ENCODE measurements at regions not wholly inside any gene's neighbourhood (a gene's known extent, or its start where the extent isn't known, plus 50 kb on each side); places are given as distances from the start of the nearest gene placed in this dataset.

DNA sequence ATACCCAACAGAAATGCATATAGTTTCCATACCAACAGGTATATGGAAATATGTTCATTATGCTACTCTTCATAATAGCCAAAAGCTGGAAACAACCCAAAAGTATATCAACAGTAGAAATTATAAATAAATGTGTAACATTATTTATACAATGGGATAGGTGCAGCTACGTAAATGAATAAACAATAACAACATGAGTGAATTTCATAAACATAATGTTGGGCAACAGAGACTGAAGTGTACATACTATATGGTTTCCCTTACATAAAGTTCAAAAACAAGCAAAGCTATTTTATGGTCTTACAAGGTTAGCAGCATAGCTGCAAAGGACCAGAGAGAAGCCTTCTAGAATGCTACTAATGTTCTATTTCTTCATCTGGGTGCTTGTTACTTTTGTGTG is 305.0 kb downstream of the INSC start:
- TF ChIP-seq, protein P1, sequence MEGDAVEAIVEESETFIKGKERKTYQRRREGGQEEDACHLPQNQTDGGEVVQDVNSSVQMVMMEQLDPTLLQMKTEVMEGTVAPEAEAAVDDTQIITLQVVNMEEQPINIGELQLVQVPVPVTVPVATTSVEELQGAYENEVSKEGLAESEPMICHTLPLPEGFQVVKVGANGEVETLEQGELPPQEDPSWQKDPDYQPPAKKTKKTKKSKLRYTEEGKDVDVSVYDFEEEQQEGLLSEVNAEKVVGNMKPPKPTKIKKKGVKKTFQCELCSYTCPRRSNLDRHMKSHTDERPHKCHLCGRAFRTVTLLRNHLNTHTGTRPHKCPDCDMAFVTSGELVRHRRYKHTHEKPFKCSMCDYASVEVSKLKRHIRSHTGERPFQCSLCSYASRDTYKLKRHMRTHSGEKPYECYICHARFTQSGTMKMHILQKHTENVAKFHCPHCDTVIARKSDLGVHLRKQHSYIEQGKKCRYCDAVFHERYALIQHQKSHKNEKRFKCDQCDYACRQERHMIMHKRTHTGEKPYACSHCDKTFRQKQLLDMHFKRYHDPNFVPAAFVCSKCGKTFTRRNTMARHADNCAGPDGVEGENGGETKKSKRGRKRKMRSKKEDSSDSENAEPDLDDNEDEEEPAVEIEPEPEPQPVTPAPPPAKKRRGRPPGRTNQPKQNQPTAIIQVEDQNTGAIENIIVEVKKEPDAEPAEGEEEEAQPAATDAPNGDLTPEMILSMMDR (IDR thresholded peaks at IDR 0.05; ENCODE audit: unreplicated experiment): no peak
- H3K27ac Mint-ChIP-seq (ENCODE audit: unreplicated experiment): no peak overlapping the region
- no peak for DNase-seq (ENCODE audit: low spot score)
- H3K4me3 Mint-ChIP-seq (ENCODE audit: unreplicated experiment): no peak overlapping the region
- no peaks in the 10 kb centered on the region for H3K27me3 Mint-ChIP-seq (ENCODE audit: unreplicated experiment)
- H3K9me3 Mint-ChIP-seq (ENCODE audit: unreplicated experiment): no peaks in the 10 kb centered on the region
- no peaks in the 10 kb centered on the region for H3K36me3 Mint-ChIP-seq (ENCODE audit: low read depth, unreplicated experiment)
- H3K4me1 Mint-ChIP-seq (ENCODE audit: unreplicated experiment): peaks cover 11% of the 10 kb centered on the region

DNA sequence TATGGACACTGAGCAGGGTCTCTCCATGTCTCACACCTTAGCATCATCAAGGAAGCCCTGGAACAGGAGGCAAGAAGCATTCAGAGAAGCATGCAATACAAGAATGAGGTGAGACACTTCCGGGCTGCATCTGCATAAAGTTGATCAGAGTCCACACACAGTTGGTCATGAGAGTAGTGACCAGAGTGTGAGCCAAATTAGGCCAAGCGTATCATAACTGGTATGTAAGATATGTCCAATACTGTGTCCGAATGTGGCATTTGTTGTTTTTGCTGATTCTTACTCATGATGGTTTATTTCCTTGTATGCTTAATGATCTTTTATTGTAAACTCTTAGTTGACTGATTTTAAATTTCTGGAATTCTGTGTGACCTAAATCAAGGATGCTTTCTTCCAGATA is 315.7 kb downstream of the INSC start:
- no peak for DNase-seq (ENCODE audit: low spot score)
- Mint-ChIP-seq H3K36me3 (ENCODE audit: low read depth, unreplicated experiment) (no peaks in the 10 kb centered on the region), H3K9me3 (ENCODE audit: unreplicated experiment) (no peaks in the 10 kb centered on the region), H3K4me3 (ENCODE audit: unreplicated experiment) (no peak overlapping the region), H3K27ac (ENCODE audit: unreplicated experiment) (no peak overlapping the region), H3K27me3 (ENCODE audit: unreplicated experiment) (no peaks in the 10 kb centered on the region), H3K4me1 (ENCODE audit: unreplicated experiment) (no peaks in the 10 kb centered on the region)
- TF ChIP-seq, protein P1 (IDR thresholded peaks at IDR 0.05; ENCODE audit: unreplicated experiment): no peak

DNA sequence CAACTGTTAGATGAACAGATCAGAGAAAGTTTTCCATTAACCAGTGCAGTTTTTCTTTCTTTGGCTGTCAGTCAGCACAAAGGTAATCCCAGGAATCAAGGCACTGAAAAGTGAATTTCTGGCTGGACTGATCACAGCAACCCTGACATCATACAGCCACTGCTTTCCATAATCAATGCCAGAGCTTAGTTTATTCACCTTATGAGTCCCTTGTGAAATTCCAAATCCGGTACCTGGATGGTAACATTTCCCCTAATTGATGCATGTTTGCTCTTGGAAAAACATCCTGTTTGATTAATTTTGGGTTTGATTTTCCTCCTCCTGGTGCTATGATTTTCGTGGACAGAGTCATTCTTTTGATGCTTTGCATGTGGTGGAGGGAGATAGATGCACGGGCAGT is 319.8 kb downstream of the INSC start:
- H3K4me1 Mint-ChIP-seq (ENCODE audit: unreplicated experiment): no peaks in the 10 kb centered on the region
- no peak overlapping the region for H3K27ac Mint-ChIP-seq (ENCODE audit: unreplicated experiment)
- no peak overlapping the region for H3K4me3 Mint-ChIP-seq (ENCODE audit: unreplicated experiment)
- no peaks in the 10 kb centered on the region for H3K36me3 Mint-ChIP-seq (ENCODE audit: low read depth, unreplicated experiment)
- DNase-seq (ENCODE audit: low spot score): no peak
- H3K27me3 Mint-ChIP-seq (ENCODE audit: unreplicated experiment): no peaks in the 10 kb centered on the region
- H3K9me3 Mint-ChIP-seq (ENCODE audit: unreplicated experiment): no peaks in the 10 kb centered on the region
- TF ChIP-seq, protein P1 (IDR thresholded peaks at IDR 0.05; ENCODE audit: unreplicated experiment): no peak

DNA sequence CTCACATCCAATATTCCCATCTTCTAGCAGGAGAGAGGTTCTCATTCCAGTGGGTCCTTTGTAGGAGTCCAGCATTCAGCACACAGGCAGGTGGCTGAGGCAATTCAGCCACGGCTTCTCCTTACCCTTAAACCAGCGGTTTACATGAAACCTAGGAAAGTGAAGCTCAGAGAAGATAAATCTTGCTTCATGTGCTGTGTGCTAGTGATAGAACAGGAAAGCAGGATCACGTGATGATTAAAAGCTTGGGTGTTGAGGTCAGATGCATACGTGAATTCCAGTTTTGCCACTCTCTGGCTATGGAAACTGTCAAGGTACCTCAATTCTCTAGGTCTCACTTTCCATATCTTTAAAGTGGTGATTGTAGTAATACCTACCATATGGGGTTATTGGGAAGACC is 331.6 kb downstream of the INSC start:
- no peaks in the 10 kb centered on the region for H3K27me3 Mint-ChIP-seq (ENCODE audit: unreplicated experiment)
- no peak for DNase-seq (ENCODE audit: low spot score)
- H3K36me3 Mint-ChIP-seq (ENCODE audit: low read depth, unreplicated experiment): no peaks in the 10 kb centered on the region
- H3K4me1 Mint-ChIP-seq (ENCODE audit: unreplicated experiment): no peaks in the 10 kb centered on the region
- H3K27ac Mint-ChIP-seq (ENCODE audit: unreplicated experiment): no peak overlapping the region
- H3K9me3 Mint-ChIP-seq (ENCODE audit: unreplicated experiment): no peaks in the 10 kb centered on the region
- H3K4me3 Mint-ChIP-seq (ENCODE audit: unreplicated experiment): no peak overlapping the region
- TF ChIP-seq, protein P1 (IDR thresholded peaks at IDR 0.05; ENCODE audit: unreplicated experiment): no peak

DNA sequence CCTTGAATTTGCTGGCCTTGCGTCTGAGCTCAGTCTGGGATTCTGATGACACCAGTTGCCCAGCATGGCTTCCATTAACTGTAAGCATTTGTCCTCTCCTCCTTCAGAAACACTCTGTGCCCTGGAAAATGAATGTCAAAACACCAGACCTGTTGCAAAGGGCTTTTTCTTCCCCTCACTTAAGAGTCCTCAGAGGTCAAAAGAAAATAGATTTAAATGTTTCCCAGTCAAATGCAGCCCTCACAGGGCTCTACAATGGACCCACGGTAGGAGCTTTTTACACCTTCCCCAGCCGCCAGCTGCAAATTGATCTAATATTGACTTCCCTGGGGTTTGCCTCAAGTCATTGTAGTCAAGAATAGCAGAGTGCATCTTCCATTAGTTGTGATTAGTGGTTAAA is 332.2 kb downstream of the INSC start:
- no peaks in the 10 kb centered on the region for H3K4me1 Mint-ChIP-seq (ENCODE audit: unreplicated experiment)

More for the DNA sequence above, 332.2 kb downstream of the INSC start:
- no peak for DNase-seq (ENCODE audit: low spot score)
- no peak overlapping the region for H3K27ac Mint-ChIP-seq (ENCODE audit: unreplicated experiment)
- no peaks in the 10 kb centered on the region for H3K27me3 Mint-ChIP-seq (ENCODE audit: unreplicated experiment)
- no peak overlapping the region for H3K4me3 Mint-ChIP-seq (ENCODE audit: unreplicated experiment)
- no peaks in the 10 kb centered on the region for H3K36me3 Mint-ChIP-seq (ENCODE audit: low read depth, unreplicated experiment)
- H3K9me3 Mint-ChIP-seq (ENCODE audit: unreplicated experiment): no peaks in the 10 kb centered on the region
- TF ChIP-seq, protein P1 (IDR thresholded peaks at IDR 0.05; ENCODE audit: unreplicated experiment): no peak
